HEK293 (cell line): ENCODE measurements at regions not wholly inside any gene's neighbourhood (a gene's known extent, or its start where the extent isn't known, plus 50 kb on each side); places are given as distances from the start of the nearest gene placed in this dataset.

ENCODE experiments used
- CTCF ChIA-PET: fragments of 350-600 bp; formaldehyde crosslinking; extraction: SDS; loops from one replicate; lab custom pipeline; 2021; ENCODE audit warnings: antibody characterized with exemption; lab: Yijun Ruan, JAX
- POLR2A ChIA-PET: fragments of 300-600 bp; formaldehyde crosslinking; extraction: SDS; loops from one replicate; lab custom pipeline; 2020; ENCODE audit warnings: antibody characterized with exemption, inconsistent platforms; lab: Yijun Ruan, JAX
- H3K27ac ChIP-seq: fragments of 200-500 bp; sonication (Bioruptor generic); 2 replicates; pipeline ENCODE4 v1.5.1; 2014; ENCODE audit warnings: low read depth, low read length, control low read depth, inconsistent platforms; ENCODE audit errors: extremely low read depth
- H3K36me3 ChIP-seq, 2 experiments: fragments of 200-500 bp in 1 of 2; sonication (Bioruptor generic) in 1 of 2; 1 replicate in 1 of 2; 2 replicates in 1 of 2; pipeline ENCODE4 v1.5.1; 2014 to 2017; ENCODE audit warnings: inconsistent platforms in 2 of 2, low read length in 2 of 2; ENCODE audit not compliant: control insufficient read depth in 2 of 2, insufficient read depth in 1 of 2
- H3K4me1 ChIP-seq: fragments of 200-500 bp; sonication (Bioruptor generic); 2 replicates; pipeline ENCODE4 v1.5.1; 2014; ENCODE audit warnings: mild to moderate bottlenecking, low read length, inconsistent platforms; ENCODE audit not compliant: control insufficient read depth, insufficient read depth
- H3K4me3 ChIP-seq: 2 replicates; pipeline ENCODE4 v1.5.1; 2011; ENCODE audit warnings: low read depth, mild to moderate bottlenecking, control low read depth, low read length, moderate library complexity
- H3K9me3 ChIP-seq: fragments of 200-500 bp; sonication (Bioruptor generic); 2 replicates; pipeline ENCODE4 v1.5.1; 2014; ENCODE audit warnings: low read depth, low read length, inconsistent platforms; ENCODE audit not compliant: control insufficient read depth, insufficient read depth
- ATF2 ChIP-seq: fragments of 450-650 bp; formaldehyde crosslinking; IDR thresholded peaks from 2 replicates; pipeline ENCODE4 v1.5.1; 2016; ENCODE audit warnings: missing biosample characterization, missing genetic modification characterization, low read depth
- BCL11A ChIP-seq: fragments of 450-650 bp; formaldehyde crosslinking; IDR thresholded peaks from 2 replicates; pipeline ENCODE4 v1.5.1; 2016; ENCODE audit warnings: low read depth, missing biosample characterization, missing genetic modification characterization
- GLI2 ChIP-seq: fragments of 450-650 bp; formaldehyde crosslinking; IDR thresholded peaks from 2 replicates; pipeline ENCODE4; 2017; ENCODE audit warnings: missing biosample characterization, missing genetic modification characterization, low read depth, borderline replicate concordance
- GLIS2 ChIP-seq: fragments of 450-650 bp; formaldehyde crosslinking; IDR thresholded peaks from 2 replicates; pipeline ENCODE4 v1.5.1; 2016; ENCODE audit warnings: missing biosample characterization, missing genetic modification characterization
- KLF10 ChIP-seq: fragments of 450-650 bp; IDR thresholded peaks from 2 replicates; pipeline ENCODE4 v1.5.1; 2018; ENCODE audit warnings: missing biosample characterization, mild to moderate bottlenecking, missing genetic modification characterization
- PBX3 ChIP-seq: sonication (generic); formaldehyde crosslinking; IDR thresholded peaks from 2 replicates; pipeline ENCODE4 v1.8.1; 2022; ENCODE audit warnings: mild to moderate bottlenecking, moderate library complexity, missing genetic modification reagents
- REPIN1 ChIP-seq: fragments of 450-650 bp; formaldehyde crosslinking; IDR thresholded peaks from 2 replicates; pipeline ENCODE4 v1.5.1; 2017; ENCODE audit warnings: missing biosample characterization, missing genetic modification characterization, low read depth
- SP2 ChIP-seq: fragments of 450-650 bp; formaldehyde crosslinking; IDR thresholded peaks from 2 replicates; pipeline ENCODE4 v1.5.1; 2016; ENCODE audit warnings: missing biosample characterization, missing genetic modification characterization
- SP7 ChIP-seq: fragments of 450-650 bp; formaldehyde crosslinking; IDR thresholded peaks from 2 replicates; pipeline ENCODE4 v1.5.1; 2016; ENCODE audit warnings: missing biosample characterization, missing genetic modification characterization
- YY1 ChIP-seq: fragments of 450-650 bp; formaldehyde crosslinking; IDR thresholded peaks from 2 replicates; pipeline ENCODE4 v1.5.1; 2018; ENCODE audit warnings: missing biosample characterization, missing genetic modification characterization
- ZNF138 ChIP-seq: fragments of 450-650 bp; formaldehyde crosslinking; IDR thresholded peaks from 2 replicates; pipeline ENCODE4 v1.5.1; 2016; ENCODE audit warnings: missing biosample characterization, missing genetic modification characterization, borderline replicate concordance
- ZNF175 ChIP-seq: fragments of 450-650 bp; formaldehyde crosslinking; IDR thresholded peaks from 2 replicates; pipeline ENCODE4 v1.5.1; 2016; ENCODE audit warnings: missing biosample characterization, missing genetic modification characterization
- ZNF19 ChIP-seq: fragments of 450-650 bp; formaldehyde crosslinking; IDR thresholded peaks from 2 replicates; pipeline ENCODE4; 2016; ENCODE audit warnings: missing biosample characterization, missing genetic modification characterization, low read depth
- ZNF23 ChIP-seq: fragments of 450-650 bp; formaldehyde crosslinking; IDR thresholded peaks from 2 replicates; pipeline ENCODE4 v1.5.1; 2016; ENCODE audit warnings: missing biosample characterization, missing genetic modification characterization, borderline replicate concordance
- ZNF280D ChIP-seq: fragments of 450-650 bp; formaldehyde crosslinking; IDR thresholded peaks from 2 replicates; pipeline ENCODE4 v1.5.1; 2016; ENCODE audit warnings: missing biosample characterization, missing genetic modification characterization
- ZNF324 ChIP-seq: fragments of 450-650 bp; formaldehyde crosslinking; IDR thresholded peaks from 2 replicates; pipeline ENCODE4 v1.5.1; 2016; ENCODE audit warnings: missing biosample characterization, missing genetic modification characterization
- ZNF341 ChIP-seq: fragments of 450-650 bp; formaldehyde crosslinking; IDR thresholded peaks from 2 replicates; pipeline ENCODE4; 2016; ENCODE audit warnings: low read depth, missing biosample characterization, missing genetic modification characterization
- ZNF350 ChIP-seq: fragments of 450-650 bp; formaldehyde crosslinking; IDR thresholded peaks from 2 replicates; pipeline ENCODE4 v1.5.0; 2017; ENCODE audit warnings: missing biosample characterization, mild to moderate bottlenecking, missing genetic modification characterization
- ZNF423 ChIP-seq: fragments of 450-650 bp; formaldehyde crosslinking; IDR thresholded peaks from 2 replicates; pipeline ENCODE4 v1.5.1; 2016; ENCODE audit warnings: missing biosample characterization, missing genetic modification characterization
- ZNF501 ChIP-seq: fragments of 450-650 bp; formaldehyde crosslinking; IDR thresholded peaks from 2 replicates; pipeline ENCODE4 v1.5.1; 2016; ENCODE audit warnings: missing biosample characterization, missing genetic modification characterization
- ZNF624 ChIP-seq: fragments of 450-650 bp; formaldehyde crosslinking; IDR thresholded peaks from 2 replicates; pipeline ENCODE4 v1.5.1; 2017; ENCODE audit warnings: missing biosample characterization, missing genetic modification characterization
- ZNF658 ChIP-seq: fragments of 450-650 bp; formaldehyde crosslinking; IDR thresholded peaks from 2 replicates; pipeline ENCODE4; 2016; ENCODE audit warnings: missing biosample characterization, missing genetic modification characterization
- ZNF660 ChIP-seq: fragments of 450-650 bp; IDR thresholded peaks from 2 replicates; pipeline ENCODE4 v1.5.1; 2018; ENCODE audit warnings: missing biosample characterization, mild to moderate bottlenecking, missing genetic modification characterization
- ZSCAN30 ChIP-seq: fragments of 450-650 bp; IDR thresholded peaks from 2 replicates; pipeline ENCODE4 v1.5.1; 2018; ENCODE audit warnings: missing biosample characterization, mild to moderate bottlenecking, missing genetic modification characterization, moderate library complexity

GRCh38 chr18:52077251-52077983 is 262.6 kb upstream of the DCC start:
- CTCF ChIA-PET = no interaction called here

GRCh38 chr18:52082246-52082645 is 257.8 kb upstream of the DCC start:
- H3K9me3 ChIP-seq = no peaks in the 10 kb centered on the region
- POLR2A ChIA-PET = no interaction called here
- CTCF ChIA-PET = no interaction called here
- H3K4me1 ChIP-seq = no peaks in the 10 kb centered on the region
- H3K36me3 ChIP-seq = no peaks in the 10 kb centered on the region
- no peak overlapping the region for H3K27ac ChIP-seq
- no peak overlapping the region for H3K4me3 ChIP-seq
- TF ChIP-seq ZNF660 (no peak), ZSCAN30 (tag by site-specific recombination) (no peak), ZNF341 (tag by site-specific recombination) (no peak), ZNF624 (no peak), ZNF19 (tag by site-specific recombination) (no peak), YY1 (no peak), ZNF23 (tag by site-specific recombination) (no peak), ZNF350 (tag by site-specific recombination) (no peak), SP7 (tag by site-specific recombination) (no peak), ZNF138 (tag by site-specific recombination) (no peak), GLI2 (tag by site-specific recombination) (no peak), SP2 (no peak), REPIN1 (tag by site-specific recombination) (no peak), ATF2 (tag by site-specific recombination) (no peak), KLF10 (no peak), GLIS2 (tag by site-specific recombination) (no peak)

More at GRCh38 chr18:52077251-52077983, 262.6 kb upstream of the DCC start:
- no peaks in the 10 kb centered on the region for H3K4me1 ChIP-seq
- no peak overlapping the region for H3K27ac ChIP-seq
- H3K36me3 ChIP-seq = no peaks in the 10 kb centered on the region
- H3K9me3 ChIP-seq = no peaks in the 10 kb centered on the region
- no peak for TF ChIP-seq ATF2 (tag by site-specific recombination)
- no peak for TF ChIP-seq ZNF138 (tag by site-specific recombination)
- TF ChIP-seq ZNF501 (tag by site-specific recombination) = no peak
- TF ChIP-seq ZNF658 = no peak
- TF ChIP-seq ZNF423 (tag by site-specific recombination) = no peak
- no peak for TF ChIP-seq ZNF324 (tag by site-specific recombination)
- TF ChIP-seq ZNF175 = no peak
- no peak for TF ChIP-seq BCL11A (tag by site-specific recombination)
- no peak for TF ChIP-seq ZNF23 (tag by site-specific recombination)
- TF ChIP-seq GLI2 (tag by site-specific recombination) = no peak
- no peak for TF ChIP-seq PBX3
- no peak for TF ChIP-seq ZNF280D (tag by site-specific recombination)
- H3K4me3 ChIP-seq = no peak overlapping the region
- POLR2A ChIA-PET = no interaction called here
